Sigmoid colon (tissue), 3 donors: ENCODE measurements at regions not wholly inside any gene's neighbourhood (a gene's known extent, or its start where the extent isn't known, plus 50 kb on each side); places are given as distances from the start of the nearest gene placed in this dataset.

ENCODE experiments used
- POLR2A ChIP-seq, 2 donors: fragments of 450-650 bp; IDR thresholded peaks; one replicate each; pipeline ENCODE4 v1.6.1; 2016; ENCODE audit warnings: antibody characterized with exemption in 2 of 2, mild to moderate bottlenecking in 2 of 2, moderate library complexity in 2 of 2
- TF ChIP-seq, protein P1 (sequence below), 4 experiments: fragments of 450-650 bp in 3 of 4; fragments of 200-600 bp in 1 of 4; IDR thresholded peaks; one replicate each; pipeline ENCODE4 v1.5.1; 2016 to 2019; ENCODE audit warnings: antibody characterized with exemption in 4 of 4, mild to moderate bottlenecking in 3 of 4, moderate library complexity in 2 of 4

- TF ChIP-seq, protein P1, sequence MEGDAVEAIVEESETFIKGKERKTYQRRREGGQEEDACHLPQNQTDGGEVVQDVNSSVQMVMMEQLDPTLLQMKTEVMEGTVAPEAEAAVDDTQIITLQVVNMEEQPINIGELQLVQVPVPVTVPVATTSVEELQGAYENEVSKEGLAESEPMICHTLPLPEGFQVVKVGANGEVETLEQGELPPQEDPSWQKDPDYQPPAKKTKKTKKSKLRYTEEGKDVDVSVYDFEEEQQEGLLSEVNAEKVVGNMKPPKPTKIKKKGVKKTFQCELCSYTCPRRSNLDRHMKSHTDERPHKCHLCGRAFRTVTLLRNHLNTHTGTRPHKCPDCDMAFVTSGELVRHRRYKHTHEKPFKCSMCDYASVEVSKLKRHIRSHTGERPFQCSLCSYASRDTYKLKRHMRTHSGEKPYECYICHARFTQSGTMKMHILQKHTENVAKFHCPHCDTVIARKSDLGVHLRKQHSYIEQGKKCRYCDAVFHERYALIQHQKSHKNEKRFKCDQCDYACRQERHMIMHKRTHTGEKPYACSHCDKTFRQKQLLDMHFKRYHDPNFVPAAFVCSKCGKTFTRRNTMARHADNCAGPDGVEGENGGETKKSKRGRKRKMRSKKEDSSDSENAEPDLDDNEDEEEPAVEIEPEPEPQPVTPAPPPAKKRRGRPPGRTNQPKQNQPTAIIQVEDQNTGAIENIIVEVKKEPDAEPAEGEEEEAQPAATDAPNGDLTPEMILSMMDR (IDR thresholded peaks at IDR 0.05) = no peak
- no peak for TF ChIP-seq POLR2A (IDR thresholded peaks at IDR 0.05)
Observed at GRCh38 chr2:123953846-123954245, 71.2 kb upstream of the CNTNAP5 start.
